AG10803 (cell line): ENCODE measurements at regions not wholly inside any gene's neighbourhood (a gene's known extent, or its start where the extent isn't known, plus 50 kb on each side); places are given as distances from the start of the nearest gene placed in this dataset.
"Not testable (repeated sequence)": the region's sequence is repeated elsewhere in the genome, so short reads cannot be mapped to it uniquely, and the experiment has no call there.

ENCODE experiments used
- DNase-seq: peaks from one replicate; pipeline ENCODE4 v3.0.0; 2010; ENCODE audit warnings: low read depth
- H3K4me3 ChIP-seq: 2 replicates; pipeline ENCODE4 v1.5.1; 2011; ENCODE audit warnings: mild to moderate bottlenecking, low read length, control low read depth
- CTCF ChIP-seq: conservative IDR thresholded peaks from 2 replicates; pipeline ENCODE4 v1.5.1; 2011; ENCODE audit warnings: mild to moderate bottlenecking, low read length, control low read depth, inconsistent platforms

GRCh38 chr4:67332627-67333026, 212.7 kb downstream of the CENPC start:
- peak; percentile 56 for TF ChIP-seq CTCF
- no peak overlapping the region for H3K4me3 ChIP-seq
- peak; percentile 2 for DNase-seq

GRCh38 chr4:67328393-67328792, 216.9 kb downstream of the CENPC start:
- no peak for DNase-seq
- H3K4me3 ChIP-seq = no peak overlapping the region
- no peak for TF ChIP-seq CTCF

- no peak for DNase-seq
- no peak for TF ChIP-seq CTCF
- no peak overlapping the region for H3K4me3 ChIP-seq
Observed at GRCh38 chr4:67328018-67328278, 217.4 kb downstream of the CENPC start.

GRCh38 chr4:67327245-67328017, 217.9 kb downstream of the CENPC start:
- DNase-seq = peak; percentile 44
- peak; percentile 96 for TF ChIP-seq CTCF
- no peak overlapping the region for H3K4me3 ChIP-seq

- DNase-seq = no peak
- H3K4me3 ChIP-seq = no peak overlapping the region
- TF ChIP-seq CTCF = no peak
Observed at GRCh38 chr4:67325791-67326190, 219.5 kb downstream of the CENPC start.

GRCh38 chr4:67320645-67321044, 224.7 kb downstream of the CENPC start:
- DNase-seq = no peak
- H3K4me3 ChIP-seq = no peak overlapping the region
- no peak for TF ChIP-seq CTCF

- not testable (repeated sequence) for H3K4me3 ChIP-seq, DNase-seq
Observed at GRCh38 chr4:67319607-67320006, 225.7 kb downstream of the CENPC start.

- not testable (repeated sequence) for H3K4me3 ChIP-seq
Observed at GRCh38 chr4:67300497-67301185, 244.7 kb downstream of the CENPC start.

More at GRCh38 chr4:67300497-67301185, 244.7 kb downstream of the CENPC start:
- not testable (repeated sequence) for DNase-seq
